Activated CD4-positive, alpha-beta T cell treated with anti-CD3 and anti-CD28 coated beads for 48 hours (primary cell): ENCODE measurements at regions not wholly inside any gene's neighbourhood (a gene's known extent, or its start where the extent isn't known, plus 50 kb on each side); places are given as distances from the start of the nearest gene placed in this dataset.

Experiments used
- DNase-seq: peaks from one replicate; pipeline ENCODE4 v3.0.0-alpha.2; 2020

- DNase-seq, result no peak
Observed at GRCh38 chr13:34777089-34777913, 164.8 kb upstream of the NBEA start.

GRCh38 chr13:34777914-34778303 lies 164.2 kb upstream of the NBEA start:
- DNase-seq, result no peak

GRCh38 chr13:34779171-34779570 lies 162.9 kb upstream of the NBEA start:
- DNase-seq, result no peak

GRCh38 chr13:34793301-34793700 lies 148.8 kb upstream of the NBEA start:
- DNase-seq, result no peak

- DNase-seq, result no peak
Observed at GRCh38 chr13:34803756-34804155, 138.3 kb upstream of the NBEA start.

GRCh38 chr13:34805347-34805746 lies 136.7 kb upstream of the NBEA start:
- no peak for DNase-seq

GRCh38 chr13:34808649-34809048 lies 133.4 kb upstream of the NBEA start:
- no peak for DNase-seq

GRCh38 chr13:34810996-34811395 lies 131.1 kb upstream of the NBEA start:
- no peak for DNase-seq

GRCh38 chr13:34815526-34815925 lies 126.5 kb upstream of the NBEA start:
- no peak for DNase-seq

GRCh38 chr13:34816245-34816884 lies 125.7 kb upstream of the NBEA start:
- no peak for DNase-seq

- DNase-seq, result no peak
Observed at GRCh38 chr13:34816908-34817665, 125.0 kb upstream of the NBEA start.

GRCh38 chr13:34822650-34823049 lies 119.4 kb upstream of the NBEA start:
- DNase-seq, result no peak

GRCh38 chr13:34826432-34826831 lies 115.6 kb upstream of the NBEA start:
- no peak for DNase-seq

- DNase-seq, result no peak
Observed at GRCh38 chr13:34833562-34834182, 108.4 kb upstream of the NBEA start.

- DNase-seq, result no peak
Observed at GRCh38 chr13:34842466-34842865, 99.6 kb upstream of the NBEA start.

- no peak for DNase-seq
Observed at GRCh38 chr13:34847766-34848165, 94.3 kb upstream of the NBEA start.

- no peak for DNase-seq
Observed at GRCh38 chr13:34849406-34849805, 92.7 kb upstream of the NBEA start.

GRCh38 chr13:34853161-34853560 lies 88.9 kb upstream of the NBEA start:
- no peak for DNase-seq

- DNase-seq, result no peak
Observed at GRCh38 chr13:34857558-34858325, 84.3 kb upstream of the NBEA start.

- DNase-seq, result no peak
Observed at GRCh38 chr13:34862311-34862710, 79.8 kb upstream of the NBEA start.

GRCh38 chr13:34862716-34863115 lies 79.4 kb upstream of the NBEA start:
- DNase-seq, result no peak

- no peak for DNase-seq
Observed at GRCh38 chr13:34863360-34864135, 78.5 kb upstream of the NBEA start.
